ENCODE measurements at regions not wholly inside any gene's neighbourhood (a gene's known extent, or its start where the extent isn't known, plus 50 kb on each side); places are given as distances from the start of the nearest gene placed in this dataset.

- TF ChIP-seq MEF2A (IDR thresholded peaks at IDR 0.05; ENCODE audit: borderline replicate concordance, low read depth) (no peak), CTCF (IDR thresholded peaks at IDR 0.05) (no peak), FOXJ3 (CRISPR knock-in tag; IDR thresholded peaks at IDR 0.05) (no peak), SIN3A (IDR thresholded peaks at IDR 0.05; ENCODE audit: borderline replicate concordance, low read depth, low read length) (no peak), NRF1 (IDR thresholded peaks at IDR 0.05; ENCODE audit: low read depth, low read length) (no peak), USF2 (IDR thresholded peaks at IDR 0.05; ENCODE audit: borderline replicate concordance, low read depth, low read length) (no peak), USF1 (IDR thresholded peaks at IDR 0.05; ENCODE audit: borderline replicate concordance, low read depth) (no peak), YY1 (IDR thresholded peaks at IDR 0.05; ENCODE audit: low read depth) (no peak), NFIC (IDR thresholded peaks at IDR 0.05; ENCODE audit: borderline replicate concordance) (no peak), EP300 (IDR thresholded peaks at IDR 0.05; ENCODE audit: borderline replicate concordance in 1 of 2, low read depth in 1 of 2, low read length in 1 of 2) (no peak), RAD21 (IDR thresholded peaks at IDR 0.05; ENCODE audit: low read length) (no peak), TAF1 (IDR thresholded peaks at IDR 0.05; ENCODE audit: borderline replicate concordance, low read depth, low read length) (no peak), RFX5 (IDR thresholded peaks at IDR 0.05; ENCODE audit: low read length) (no peak), RXRA (IDR thresholded peaks at IDR 0.05; ENCODE audit: borderline replicate concordance, low read depth) (no peak)
Measured at GRCh38 chr21:26293141-26293946, 122.8 kb upstream of the APP start.
